NCI-H524 (cell line): ENCODE measurements at regions not wholly inside any gene's neighbourhood (a gene's known extent, or its start where the extent isn't known, plus 50 kb on each side); places are given as distances from the start of the nearest gene placed in this dataset.
A peak's percentile ranks its signal among the peaks of the same experiment; 100 is the strongest.

Source experiments
- DNase-seq, 2 experiments: peaks; one replicate each; lab custom pipeline; 2025; lab: John Stamatoyannopoulos, UW

DNA sequence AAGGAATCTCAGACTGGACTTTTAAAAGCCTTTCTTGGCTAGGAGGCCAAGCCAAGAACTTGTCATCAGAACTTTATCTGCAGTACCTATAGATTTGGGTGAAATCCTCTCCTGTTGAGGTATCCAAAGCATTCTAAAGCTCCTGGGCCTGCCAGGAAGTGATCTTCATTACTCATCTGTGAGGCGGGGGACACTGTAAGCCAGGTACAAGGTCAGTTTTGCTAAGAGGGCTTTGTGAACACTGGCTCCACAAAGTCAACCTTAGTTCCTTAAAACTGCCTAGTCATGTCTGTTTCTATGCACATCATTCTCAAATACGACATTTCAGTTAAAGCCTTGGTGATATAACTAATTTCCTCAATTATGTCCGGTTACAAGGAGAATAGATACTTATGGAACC lies 236.7 kb downstream of the PIK3R1 start:
- DNase-seq, result no peak

- DNase-seq, result no peak
Observed at GRCh38 chr5:68454172-68454571, 238.6 kb downstream of the PIK3R1 start.

GRCh38 chr5:68454766-68455165 lies 239.2 kb downstream of the PIK3R1 start:
- DNase-seq, result no peak

DNA sequence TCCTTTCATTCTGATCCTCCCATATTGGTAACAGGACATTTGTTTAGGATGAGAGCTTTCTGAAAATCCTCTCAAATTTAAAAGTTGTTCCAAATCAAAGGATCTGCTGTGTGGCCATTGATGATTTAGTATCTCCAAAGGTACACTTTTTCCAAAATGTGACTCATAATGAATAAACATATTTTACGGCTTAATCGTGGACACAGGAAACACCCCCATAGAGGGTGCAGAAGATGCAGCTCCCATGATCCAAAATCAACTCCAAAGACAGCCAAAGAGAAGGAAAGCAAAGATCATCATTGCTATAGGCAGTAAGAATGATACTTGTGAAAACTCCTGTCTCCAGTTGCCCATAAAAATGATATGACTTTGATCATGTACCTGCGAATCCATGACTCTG lies 239.7 kb downstream of the PIK3R1 start:
- no peak for DNase-seq

DNA sequence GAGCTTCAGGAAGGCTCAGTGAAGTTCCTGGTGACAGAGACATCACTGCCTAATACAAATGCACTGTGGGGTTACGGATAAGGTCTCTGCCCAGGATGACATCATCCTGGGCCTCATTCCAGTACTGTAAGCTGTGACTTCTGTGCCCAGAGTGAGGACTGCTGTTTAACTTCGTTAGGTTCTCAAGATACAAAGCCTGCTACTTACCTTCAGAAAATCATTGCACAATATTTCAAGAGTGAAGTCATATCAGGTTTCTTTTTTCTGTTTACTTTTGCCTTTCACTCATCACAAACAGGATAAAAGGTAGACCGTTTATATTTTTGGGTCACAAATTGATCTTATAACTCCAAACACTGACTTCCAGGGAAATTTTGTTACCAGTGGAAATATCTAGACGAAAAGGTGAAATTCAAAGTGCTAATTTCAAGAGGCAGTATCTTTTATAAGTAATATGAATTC lies 241.2 kb downstream of the PIK3R1 start:
- no peak for DNase-seq

DNA sequence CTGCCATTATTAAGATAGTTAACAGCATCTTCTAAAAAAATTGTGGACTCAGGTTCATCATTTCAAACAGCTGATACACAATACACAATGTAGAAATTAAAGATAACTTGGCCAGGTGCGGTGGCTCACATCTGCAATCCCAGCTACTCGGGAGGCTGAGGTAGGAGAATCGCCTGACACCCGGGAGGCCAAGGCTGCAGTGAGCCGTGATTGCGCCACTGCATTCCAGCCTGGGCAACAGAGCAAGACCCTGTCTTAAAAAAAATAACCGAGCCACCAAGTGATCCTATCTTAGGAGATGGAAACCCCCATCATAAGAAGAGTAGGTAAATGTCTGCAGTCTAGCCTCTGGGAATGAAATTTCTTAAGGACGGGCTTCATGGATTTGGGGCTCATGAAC lies 241.7 kb downstream of the PIK3R1 start:
- no peak for DNase-seq

- no peak for DNase-seq
Observed at GRCh38 chr5:68458416-68459021, 243.0 kb downstream of the PIK3R1 start.

DNA sequence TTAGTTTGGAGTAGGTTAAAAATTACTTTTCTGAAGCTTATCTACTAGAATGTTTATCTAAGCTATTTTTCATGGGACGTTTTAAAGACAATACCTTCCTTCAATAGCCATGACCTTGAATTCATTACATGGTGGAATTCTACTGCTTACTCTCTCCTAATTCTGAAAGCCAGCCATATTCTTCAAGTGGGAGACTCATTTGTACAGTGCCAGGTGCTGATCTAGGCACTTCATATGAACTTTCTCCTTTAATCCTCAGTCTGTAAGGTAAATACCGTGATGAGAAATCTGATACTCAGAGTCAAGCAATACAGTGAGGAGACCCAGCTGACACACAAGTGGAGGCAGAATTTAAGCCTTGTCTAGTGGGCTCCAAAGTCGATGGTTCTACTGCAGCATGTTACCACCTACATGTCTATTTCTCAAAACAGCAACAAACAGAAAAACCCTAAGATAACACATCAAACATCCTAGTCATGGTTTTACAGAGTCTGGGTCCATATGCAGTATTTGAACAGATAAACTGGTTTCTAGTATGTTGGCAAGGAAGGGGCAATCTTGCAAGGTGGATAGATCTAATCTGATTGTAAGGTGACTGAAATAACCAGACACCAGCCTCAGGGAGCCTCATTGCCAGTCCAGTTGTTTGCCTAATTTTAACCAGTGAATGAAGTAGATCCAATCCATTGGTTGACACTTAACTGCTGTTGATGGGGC lies 243.7 kb downstream of the PIK3R1 start:
- peak; percentile 80 to 95 for DNase-seq

DNA sequence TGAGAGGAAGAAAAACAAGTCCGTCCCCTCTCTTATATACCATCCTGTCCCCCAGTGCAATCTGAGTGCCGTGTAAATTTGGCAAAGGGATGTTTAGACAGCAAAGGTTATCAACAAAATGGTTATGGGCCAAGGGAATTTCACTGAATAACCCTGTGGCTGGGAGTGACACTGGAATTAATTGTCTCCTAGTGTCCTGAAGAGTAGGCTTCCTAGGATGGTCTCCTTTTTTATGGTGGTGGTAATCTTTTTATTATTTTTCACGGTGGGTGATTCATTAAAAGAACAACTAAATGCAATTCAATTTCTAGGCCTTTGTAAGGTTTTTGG lies 244.2 kb downstream of the PIK3R1 start:
- DNase-seq, result no peak

DNA sequence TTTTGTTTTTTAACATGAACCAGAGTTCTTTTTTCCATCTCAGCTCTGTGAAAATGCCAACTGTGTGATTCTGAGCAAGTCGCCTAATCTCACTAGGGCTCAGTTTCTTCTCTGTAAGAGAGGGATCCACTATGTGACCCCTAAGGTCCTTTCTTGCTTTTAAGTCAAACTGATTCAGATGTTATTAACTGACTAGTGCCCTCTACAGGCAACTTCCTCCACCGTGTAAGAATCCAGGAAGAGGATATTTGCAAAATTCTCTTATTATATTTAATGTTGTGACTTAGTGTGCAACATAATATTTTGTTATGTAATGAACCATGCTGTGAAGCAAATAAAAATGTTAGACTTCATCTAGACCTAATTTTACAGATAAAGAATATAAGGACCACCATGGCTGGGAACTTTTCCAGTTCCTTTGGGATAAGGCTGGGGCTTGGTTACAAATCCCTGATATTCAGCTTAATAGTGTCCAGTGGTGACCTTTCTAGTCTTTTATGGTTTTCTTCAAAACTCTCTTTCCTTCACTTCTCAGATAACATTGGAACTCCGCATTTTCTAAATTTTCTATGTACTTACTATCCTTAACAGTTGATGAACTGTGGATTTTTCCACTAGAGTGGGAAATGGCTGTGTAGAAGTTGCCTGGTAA lies 244.7 kb downstream of the PIK3R1 start:
- DNase-seq, result peak; percentile 13 to 53

GRCh38 chr5:68463606-68464005 lies 248.1 kb downstream of the PIK3R1 start:
- no peak for DNase-seq

- DNase-seq, result no peak
Observed at GRCh38 chr5:68464424-68464823, 248.9 kb downstream of the PIK3R1 start.

DNA sequence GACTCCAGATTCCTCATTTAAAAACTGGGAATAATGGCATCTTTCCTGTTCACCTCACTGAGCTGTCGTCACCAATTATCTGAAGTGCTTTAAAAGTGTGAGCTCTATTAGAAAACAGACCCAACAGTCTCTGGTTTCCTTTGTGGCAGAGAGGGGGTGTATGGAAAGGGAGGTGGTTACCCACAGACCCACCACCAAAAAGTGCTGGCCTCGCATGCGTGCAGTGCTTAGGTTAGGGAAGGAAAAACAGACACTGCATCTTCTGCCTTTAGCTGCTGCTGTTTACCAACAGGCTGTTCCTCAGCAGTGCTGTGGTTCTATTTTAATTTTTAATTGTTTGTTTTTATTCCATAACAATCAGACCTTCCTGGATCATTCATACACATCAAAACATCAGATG lies 249.6 kb downstream of the PIK3R1 start:
- DNase-seq, result no peak

DNA sequence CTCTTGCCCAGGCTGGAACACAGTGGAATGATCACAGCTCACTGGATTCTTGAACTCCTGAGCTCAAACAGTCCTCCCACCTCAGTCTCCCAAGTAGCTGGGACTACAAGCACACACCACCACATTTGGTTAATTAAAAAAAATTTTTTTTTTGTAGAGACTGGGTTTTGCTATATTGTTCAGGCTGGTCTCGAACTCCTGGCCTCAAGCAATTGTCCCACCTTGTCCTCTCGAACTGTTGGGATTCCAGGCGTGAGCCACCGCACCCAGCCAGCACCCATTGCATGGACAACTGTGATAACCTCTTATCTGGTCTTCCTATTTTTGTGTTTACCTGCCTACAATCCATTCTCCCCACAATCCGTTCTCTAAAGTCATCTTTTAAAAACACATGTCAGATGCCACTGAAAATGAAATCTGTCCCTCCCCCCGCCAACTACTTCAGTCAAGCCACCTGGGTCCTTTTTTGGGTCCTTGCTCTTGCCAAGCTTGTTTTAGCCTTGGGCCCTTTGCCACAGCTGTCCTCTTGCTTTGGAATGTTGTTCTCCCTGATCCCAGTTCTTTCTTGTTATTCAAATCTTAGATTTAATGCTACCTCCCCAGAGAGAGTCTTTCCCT lies 250.5 kb downstream of the PIK3R1 start:
- no peak for DNase-seq

- no peak for DNase-seq
Observed at GRCh38 chr5:68467208-68467607, 251.7 kb downstream of the PIK3R1 start.

DNA sequence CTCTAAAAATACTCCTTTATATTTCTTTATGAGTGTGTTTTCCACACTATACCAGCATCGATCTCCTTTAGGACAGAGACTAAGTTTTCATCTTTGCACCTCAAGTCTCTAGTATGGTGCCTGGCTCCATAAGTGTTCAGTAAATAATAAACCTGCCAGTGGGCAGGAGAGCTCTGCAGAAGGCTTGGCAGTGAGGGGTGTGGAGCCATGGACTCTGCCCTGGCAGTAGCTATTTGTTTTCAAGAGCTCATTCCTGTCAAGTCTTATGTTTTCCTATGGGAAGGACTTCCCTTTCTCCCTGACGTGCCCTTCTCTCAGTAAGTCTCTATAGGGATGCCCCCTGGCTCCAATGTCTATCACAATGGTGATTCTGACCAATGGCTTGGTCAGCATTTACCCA lies 252.2 kb downstream of the PIK3R1 start:
- DNase-seq, result no peak

DNA sequence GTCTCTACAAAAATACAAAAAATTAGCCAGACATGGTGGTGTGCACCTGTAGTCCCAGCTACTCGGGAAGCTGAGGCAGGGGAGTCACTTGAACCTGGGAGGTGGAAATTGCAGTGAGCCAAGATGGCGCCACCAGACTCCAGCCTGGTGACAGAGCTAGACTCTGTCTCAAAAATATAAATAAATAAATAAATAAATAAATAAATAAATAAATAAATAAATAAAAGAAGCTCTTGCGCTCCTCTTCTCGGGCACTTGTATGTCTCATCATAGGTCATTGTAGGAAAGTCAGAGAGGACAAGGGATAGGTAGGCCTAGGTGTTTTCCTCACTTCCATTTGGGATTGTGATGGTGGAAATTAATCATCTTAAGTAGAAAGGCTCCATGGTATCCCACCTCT lies 252.8 kb downstream of the PIK3R1 start:
- DNase-seq, result no peak

DNA sequence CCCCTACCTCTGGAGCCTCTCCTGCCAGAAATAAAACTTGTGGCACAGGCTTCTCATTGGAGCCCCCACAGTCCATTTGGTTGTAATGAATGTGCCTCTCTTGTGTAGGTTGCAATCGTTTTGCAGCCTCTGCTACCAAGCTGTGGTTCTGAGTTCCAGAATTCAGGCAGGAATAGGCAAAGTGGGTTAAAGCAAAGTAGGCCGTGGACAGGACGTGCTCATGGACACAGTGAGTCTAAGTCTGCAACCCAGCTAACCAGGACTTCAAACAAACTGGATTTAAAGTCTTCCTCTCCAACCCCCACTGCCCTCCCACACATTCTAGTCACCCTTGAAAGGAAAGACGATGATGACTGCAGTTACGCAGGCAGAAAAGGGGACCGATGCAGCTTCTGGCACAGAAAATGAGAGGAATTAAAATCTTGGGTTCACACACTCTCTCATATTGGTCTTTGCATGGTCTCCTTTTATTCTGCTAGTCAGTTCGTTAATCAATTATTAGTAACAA lies 260.0 kb downstream of the PIK3R1 start:
- no peak for DNase-seq

GRCh38 chr5:68476854-68477253 lies 261.3 kb downstream of the PIK3R1 start:
- DNase-seq, result no peak

- DNase-seq, result peak in 1 of 2 experiments; percentile 25
Observed at GRCh38 chr5:68478301-68479095, 262.9 kb downstream of the PIK3R1 start.

DNA sequence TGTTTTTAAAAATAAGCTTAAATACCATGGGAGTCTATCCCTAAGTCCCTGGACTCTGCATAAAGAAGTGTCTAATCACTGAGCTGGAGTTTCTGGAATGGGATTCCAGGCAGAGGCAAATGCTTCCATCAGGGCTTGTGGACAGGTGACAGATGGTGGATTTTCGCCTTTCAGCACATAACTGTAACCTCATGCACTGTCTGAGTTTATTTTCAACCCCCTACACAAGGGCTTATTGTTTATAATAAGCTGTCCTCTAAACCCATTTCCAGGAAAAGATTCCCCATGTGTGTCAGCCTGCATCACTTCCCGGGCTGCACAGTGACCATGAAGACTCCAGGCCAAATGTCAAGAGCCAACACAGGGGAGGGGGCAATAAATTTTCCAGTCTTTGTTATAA lies 264.0 kb downstream of the PIK3R1 start:
- DNase-seq, result peak; percentile 54 to 84

GRCh38 chr5:68480335-68480940 lies 264.9 kb downstream of the PIK3R1 start:
- no peak for DNase-seq
